GM18873 (cell line): ENCODE measurements at regions not wholly inside any gene's neighbourhood (a gene's known extent, or its start where the extent isn't known, plus 50 kb on each side); places are given as distances from the start of the nearest gene placed in this dataset.
"Not testable (repeated sequence)": the region's sequence is repeated elsewhere in the genome, so short reads cannot be mapped to it uniquely, and the experiment has no call there.

Experiments
- ATAC-seq: cut with Tn5 transposase; IDR thresholded peaks from one replicate; pipeline ENCODE4 v1.9.1; 2021; ENCODE audit warnings: mild to moderate bottlenecking, moderate library complexity, moderate number of reproducible peaks; ENCODE audit not compliant: unreplicated experiment, low FRiP score

GRCh38 chr22:17318817-17319216, 50.4 kb upstream of the CECR2 start:
- no peak for ATAC-seq

- no peak for ATAC-seq
Observed at GRCh38 chr22:17315310-17315709, 54.0 kb upstream of the CECR2 start.

GRCh38 chr22:17314487-17314886, 54.8 kb upstream of the CECR2 start:
- no peak for ATAC-seq

GRCh38 chr22:17313626-17314025, 55.6 kb upstream of the CECR2 start:
- no peak for ATAC-seq

GRCh38 chr22:17307566-17307965, 61.7 kb upstream of the CECR2 start:
- ATAC-seq = no peak

- no peak for ATAC-seq
Observed at GRCh38 chr22:17305076-17305475, 64.2 kb upstream of the CECR2 start.

GRCh38 chr22:17303840-17304779, 65.2 kb upstream of the CECR2 start:
- ATAC-seq = peak; percentile 55

GRCh38 chr22:17303441-17303839, 65.8 kb upstream of the CECR2 start:
- no peak for ATAC-seq

- no peak for ATAC-seq
Observed at GRCh38 chr22:17302616-17303015, 66.6 kb upstream of the CECR2 start.

- ATAC-seq = no peak
Observed at GRCh38 chr22:17300926-17301325, 68.3 kb upstream of the CECR2 start.

GRCh38 chr22:17298805-17299502, 70.3 kb upstream of the CECR2 start:
- not testable (repeated sequence) for ATAC-seq

GRCh38 chr22:17285656-17286055, 66.4 kb upstream of the ADA2 start:
- ATAC-seq = no peak

GRCh38 chr22:17284888-17285287, 65.7 kb upstream of the ADA2 start:
- ATAC-seq = no peak

- no peak for ATAC-seq
Observed at GRCh38 chr22:17284466-17284865, 65.2 kb upstream of the ADA2 start.

GRCh38 chr22:17283865-17284264, 64.6 kb upstream of the ADA2 start:
- not testable (repeated sequence) for ATAC-seq

- no peak for ATAC-seq
Observed at GRCh38 chr22:17283423-17283822, 64.2 kb upstream of the ADA2 start.

- ATAC-seq = no peak
Observed at GRCh38 chr22:17281440-17281841, 62.2 kb upstream of the ADA2 start.

- ATAC-seq = no peak
Observed at GRCh38 chr22:17281026-17281425, 61.8 kb upstream of the ADA2 start.

- ATAC-seq = no peak
Observed at GRCh38 chr22:17272511-17272991, 53.3 kb upstream of the ADA2 start.

- no peak for ATAC-seq
Observed at GRCh38 chr22:17271711-17272451, 52.6 kb upstream of the ADA2 start.
